Myocyte (in vitro differentiated cells): ENCODE measurements at regions not wholly inside any gene's neighbourhood (a gene's known extent, or its start where the extent isn't known, plus 50 kb on each side); places are given as distances from the start of the nearest gene placed in this dataset.
"Not testable (repeated sequence)": the region's sequence is repeated elsewhere in the genome, so short reads cannot be mapped to it uniquely, and the experiment has no call there.

Source experiments
- DNase-seq: peaks from one replicate; pipeline ENCODE4 v3.0.0-alpha.2; 2012; ENCODE audit warnings: low read depth

DNA sequence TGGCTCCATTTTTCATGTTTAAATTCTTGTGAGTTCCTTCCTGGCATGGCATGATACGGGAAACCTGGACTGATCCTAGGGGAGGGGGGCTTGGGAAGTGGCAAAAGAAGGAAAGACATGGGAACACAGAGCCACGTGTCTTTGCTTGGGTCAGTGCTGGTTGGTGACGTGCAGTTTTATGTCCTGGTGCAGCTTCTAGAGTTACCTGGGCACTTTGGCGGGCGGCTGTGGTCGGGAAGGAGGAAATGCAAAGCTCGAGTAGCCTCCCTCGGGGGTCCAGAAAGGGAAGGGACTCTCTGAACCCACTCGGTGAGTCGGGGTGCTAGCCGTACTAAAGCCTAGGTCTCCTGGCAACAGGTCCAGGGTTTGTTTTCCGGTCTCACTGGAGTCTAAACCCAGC lies 94.6 kb downstream of the APOB start:
- no peak for DNase-seq

- DNase-seq: no peak
Measured at GRCh38 chr2:20946468-20946867, 97.4 kb downstream of the APOB start.

DNA sequence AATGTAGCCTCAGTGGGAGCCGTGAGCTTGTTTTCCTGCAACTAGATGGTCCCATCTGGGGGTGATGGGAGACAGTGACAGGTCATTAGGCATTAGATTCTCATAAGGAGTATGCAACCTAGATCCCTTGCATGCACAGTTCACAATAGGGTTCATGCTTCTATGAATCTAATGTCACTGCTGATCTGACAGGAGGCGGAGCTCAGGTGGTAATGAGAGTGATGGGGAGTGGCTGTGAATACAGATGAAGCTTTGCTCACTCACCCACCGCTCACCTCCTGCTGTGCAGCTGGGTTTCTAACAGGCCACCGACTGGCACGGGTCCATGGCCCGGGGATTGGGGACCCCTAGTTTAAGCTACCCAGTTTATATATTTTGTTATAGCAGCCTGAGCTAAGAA lies 100.2 kb downstream of the APOB start:
- not testable (repeated sequence) for DNase-seq

- no peak for DNase-seq
Measured at GRCh38 chr2:20942646-20943125, 101.2 kb downstream of the APOB start.

- no peak for DNase-seq
Measured at GRCh38 chr2:20940856-20941255, 103.0 kb downstream of the APOB start.

DNA sequence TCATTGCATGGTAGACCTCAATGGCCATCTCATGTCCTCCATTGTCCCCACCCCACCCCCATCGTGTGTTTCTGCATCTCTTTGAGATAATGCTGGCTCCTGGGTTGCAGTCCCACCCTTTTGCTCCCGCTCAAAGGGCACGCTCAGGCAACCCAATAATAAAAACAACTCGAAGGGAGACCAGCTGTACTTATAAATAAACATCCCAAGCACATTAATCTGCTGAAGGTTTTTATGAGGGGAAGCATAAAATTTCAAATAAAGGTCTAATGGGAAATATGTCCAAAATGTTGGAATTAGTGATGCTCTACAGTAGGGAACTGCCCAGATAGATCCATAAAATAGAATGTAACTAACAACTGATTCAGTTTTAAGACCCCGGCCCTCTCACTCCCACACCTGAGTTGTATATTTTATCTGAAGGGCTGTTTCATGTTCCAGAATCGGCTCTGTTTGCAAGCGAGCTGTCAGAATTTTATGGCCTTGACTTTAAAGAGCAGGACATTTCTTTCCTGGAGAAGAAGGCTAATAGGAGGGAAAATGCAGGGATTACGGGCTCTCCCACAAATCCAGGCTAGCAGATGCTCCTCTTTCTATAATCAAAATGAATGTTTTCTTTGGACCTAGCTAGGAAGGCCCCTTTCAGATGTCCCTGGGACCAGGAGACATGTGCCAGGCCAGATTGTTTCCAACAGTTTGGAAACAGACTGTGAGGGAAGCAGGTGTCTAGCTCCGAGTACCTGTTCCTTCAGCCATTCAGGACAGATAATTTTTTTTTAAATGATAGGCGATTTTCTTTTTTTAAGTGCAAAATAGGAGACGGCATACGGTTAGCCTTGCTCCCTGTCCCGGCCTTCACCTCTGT lies 103.7 kb downstream of the APOB start:
- no peak for DNase-seq

DNA sequence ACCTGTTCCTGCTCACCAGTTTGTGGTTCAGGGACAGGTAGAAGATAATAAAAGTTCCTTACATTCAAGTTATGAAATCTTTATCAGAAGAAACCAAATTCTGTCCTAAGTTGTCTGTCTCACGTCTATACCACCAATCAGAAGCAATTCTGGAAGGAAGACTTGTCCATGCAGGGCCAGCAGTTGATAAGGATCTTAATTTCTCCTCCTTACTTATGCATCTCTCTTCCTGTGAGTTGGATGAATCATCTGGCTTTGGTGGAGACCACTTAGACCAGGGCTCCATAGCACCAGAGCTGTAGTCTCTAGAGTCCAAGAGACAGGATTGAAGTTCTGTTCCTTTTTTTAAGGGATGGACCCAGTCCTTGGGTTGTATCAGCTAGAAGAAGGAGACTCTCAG lies 106.5 kb downstream of the APOB start:
- DNase-seq: no peak

- DNase-seq: no peak
Measured at GRCh38 chr2:20935168-20935775, 108.6 kb downstream of the APOB start.

GRCh38 chr2:20934236-20934635 lies 109.6 kb downstream of the APOB start:
- DNase-seq: no peak

DNA sequence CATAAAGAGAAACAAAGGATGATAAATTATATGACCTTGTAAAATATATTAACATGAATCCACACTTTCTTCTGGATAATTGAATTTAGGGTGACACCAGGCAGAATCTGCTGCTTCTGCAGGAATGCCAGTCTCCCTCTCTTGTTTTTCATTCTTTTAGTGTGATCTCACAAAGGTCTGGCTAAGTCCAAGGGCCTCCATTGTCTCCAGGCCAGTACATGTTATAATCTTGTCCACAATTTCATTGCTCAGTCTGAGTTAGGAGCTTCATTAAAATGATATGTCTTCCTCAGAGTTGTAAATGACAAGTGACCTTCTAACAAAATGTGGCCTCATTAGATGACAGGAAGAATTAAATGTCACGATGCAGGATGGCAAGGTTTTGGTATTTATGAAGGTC lies 110.2 kb downstream of the APOB start:
- DNase-seq: no peak

DNA sequence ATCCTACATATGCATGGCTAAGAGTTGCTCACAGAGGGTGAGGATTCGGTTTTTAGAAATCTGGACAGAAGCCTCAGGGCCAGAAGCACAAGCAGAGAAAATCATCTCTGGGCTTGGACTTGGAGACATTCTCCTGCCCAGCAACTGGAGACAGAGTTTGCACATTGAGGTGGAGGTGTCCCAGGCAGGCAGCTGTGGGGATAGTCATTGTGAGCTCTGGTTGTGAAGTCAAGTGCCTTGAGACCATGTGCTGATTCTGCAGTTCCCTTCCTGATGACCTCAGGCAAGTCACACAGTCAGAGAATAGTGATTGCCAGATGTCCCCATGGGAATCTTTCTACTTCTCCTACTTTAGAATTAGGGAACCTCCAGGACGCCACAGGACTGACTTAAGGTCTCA lies 108.4 kb upstream of the LDAH start:
- no peak for DNase-seq

DNA sequence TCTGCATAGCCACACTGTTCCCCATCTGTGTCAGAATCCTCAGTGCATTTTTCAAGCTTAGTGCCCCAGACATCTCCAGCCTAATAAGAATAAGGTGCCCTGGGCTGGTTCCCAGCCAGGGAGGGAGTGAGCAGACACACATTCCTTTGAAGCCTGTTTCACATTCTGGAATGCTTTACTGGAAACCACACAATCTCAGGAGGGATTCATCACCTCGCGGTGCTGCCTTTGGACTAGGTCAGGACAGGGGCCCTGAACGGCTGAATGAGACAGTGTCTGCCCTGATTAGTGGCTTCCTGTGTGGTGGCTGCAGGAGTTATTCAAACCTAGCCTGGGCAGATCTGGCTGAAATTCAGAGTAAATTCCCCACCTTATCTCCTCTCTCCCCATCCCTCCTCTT lies 108.0 kb upstream of the LDAH start:
- DNase-seq: peak; percentile 11

GRCh38 chr2:20929721-20930120 lies 106.8 kb upstream of the LDAH start:
- no peak for DNase-seq

- no peak for DNase-seq
Measured at GRCh38 chr2:20928617-20929016, 105.7 kb upstream of the LDAH start.

DNA sequence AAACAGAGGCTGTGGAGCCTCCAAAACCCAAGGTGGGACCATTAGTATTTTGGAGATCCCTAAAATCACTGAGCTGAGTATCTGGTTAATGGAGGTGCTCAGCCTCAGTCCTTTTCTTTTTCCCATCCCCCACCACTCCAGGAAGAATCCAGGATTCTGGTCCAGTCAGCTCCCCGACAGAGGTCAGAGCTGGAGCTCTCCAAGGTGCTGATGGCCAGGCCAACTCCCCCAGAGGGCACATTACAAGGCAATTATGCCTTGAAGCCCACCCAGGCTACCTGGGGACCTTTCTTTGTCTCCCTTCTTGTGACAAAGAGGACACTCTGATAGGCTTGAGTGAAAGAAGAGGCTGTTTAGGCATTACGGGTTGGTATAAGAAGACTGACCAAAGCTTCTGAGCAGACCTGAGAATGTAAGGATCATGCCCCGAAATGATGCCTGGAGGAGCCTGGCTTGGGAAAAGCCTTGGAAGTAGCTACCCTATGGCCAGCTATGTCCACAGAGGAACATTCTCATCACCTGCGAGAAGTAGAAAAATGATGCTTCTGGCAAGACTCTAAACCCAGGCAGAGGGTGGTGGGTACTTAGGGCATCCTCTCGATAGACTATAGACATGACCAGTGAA lies 102.5 kb upstream of the LDAH start:
- DNase-seq: peak; percentile 30

- DNase-seq: no peak
Measured at GRCh38 chr2:20919297-20919800, 96.4 kb upstream of the LDAH start.

- DNase-seq: peak; percentile 5
Measured at GRCh38 chr2:20917719-20918572, 95.0 kb upstream of the LDAH start.

GRCh38 chr2:20917287-20917660 lies 94.4 kb upstream of the LDAH start:
- peak; percentile 12 for DNase-seq

- peak; percentile 4 for DNase-seq
Measured at GRCh38 chr2:20916604-20917286, 93.8 kb upstream of the LDAH start.

- DNase-seq: no peak
Measured at GRCh38 chr2:20915271-20915670, 92.4 kb upstream of the LDAH start.

GRCh38 chr2:20914771-20915170 lies 91.9 kb upstream of the LDAH start:
- DNase-seq: no peak
